Kidney epithelial cell (primary cell): ENCODE measurements at regions not wholly inside any gene's neighbourhood (a gene's known extent, or its start where the extent isn't known, plus 50 kb on each side); places are given as distances from the start of the nearest gene placed in this dataset.

Source experiments
- DNase-seq: peaks from one replicate; pipeline ENCODE4 v3.0.0-alpha.2; 2010; ENCODE audit warnings: low read depth
- H3K27me3 ChIP-seq: 2 replicates; pipeline ENCODE4 v1.6.0; 2011; ENCODE audit warnings: low read length; ENCODE audit not compliant: control insufficient read depth, insufficient read depth
- H3K36me3 ChIP-seq: 2 replicates; pipeline ENCODE4 v1.5.1; 2011; ENCODE audit warnings: low read length; ENCODE audit not compliant: control insufficient read depth, insufficient read depth
- H3K4me3 ChIP-seq: 2 replicates; pipeline ENCODE4 v1.5.1; 2011; ENCODE audit warnings: low read depth, mild to moderate bottlenecking, control low read depth, low read length
- TF ChIP-seq, protein P1 (sequence below): IDR thresholded peaks from 2 replicates; pipeline ENCODE4 v1.5.1; 2011; ENCODE audit warnings: mild to moderate bottlenecking, moderate library complexity, low read length, control low read depth, inconsistent platforms; ENCODE audit not compliant: insufficient read depth, poor library complexity, severe bottlenecking

DNA sequence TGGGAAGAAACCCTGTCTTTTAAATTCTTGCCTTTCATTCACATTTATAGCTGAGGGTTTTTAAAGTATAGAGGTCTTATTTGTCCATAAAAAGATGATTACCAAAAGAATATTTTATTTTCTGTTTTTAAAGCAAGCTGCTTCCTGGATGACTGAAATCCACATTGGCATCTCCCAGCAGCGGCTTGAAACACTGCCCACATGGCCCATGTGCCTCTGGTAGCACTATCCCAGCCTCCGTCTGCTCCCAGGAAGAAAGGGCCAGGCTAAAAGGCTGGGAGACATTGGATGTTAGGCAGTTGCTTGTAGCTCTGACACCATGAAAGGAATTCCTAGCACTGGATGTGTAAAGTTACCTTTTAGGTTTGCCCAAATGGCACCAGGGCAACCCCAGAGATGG is 169.9 kb upstream of the CACNA1E start:
- no peak overlapping the region for H3K4me3 ChIP-seq
- no peaks in the 10 kb centered on the region for H3K36me3 ChIP-seq
- no peak for DNase-seq
- TF ChIP-seq, protein P1, sequence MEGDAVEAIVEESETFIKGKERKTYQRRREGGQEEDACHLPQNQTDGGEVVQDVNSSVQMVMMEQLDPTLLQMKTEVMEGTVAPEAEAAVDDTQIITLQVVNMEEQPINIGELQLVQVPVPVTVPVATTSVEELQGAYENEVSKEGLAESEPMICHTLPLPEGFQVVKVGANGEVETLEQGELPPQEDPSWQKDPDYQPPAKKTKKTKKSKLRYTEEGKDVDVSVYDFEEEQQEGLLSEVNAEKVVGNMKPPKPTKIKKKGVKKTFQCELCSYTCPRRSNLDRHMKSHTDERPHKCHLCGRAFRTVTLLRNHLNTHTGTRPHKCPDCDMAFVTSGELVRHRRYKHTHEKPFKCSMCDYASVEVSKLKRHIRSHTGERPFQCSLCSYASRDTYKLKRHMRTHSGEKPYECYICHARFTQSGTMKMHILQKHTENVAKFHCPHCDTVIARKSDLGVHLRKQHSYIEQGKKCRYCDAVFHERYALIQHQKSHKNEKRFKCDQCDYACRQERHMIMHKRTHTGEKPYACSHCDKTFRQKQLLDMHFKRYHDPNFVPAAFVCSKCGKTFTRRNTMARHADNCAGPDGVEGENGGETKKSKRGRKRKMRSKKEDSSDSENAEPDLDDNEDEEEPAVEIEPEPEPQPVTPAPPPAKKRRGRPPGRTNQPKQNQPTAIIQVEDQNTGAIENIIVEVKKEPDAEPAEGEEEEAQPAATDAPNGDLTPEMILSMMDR, result no peak
- H3K27me3 ChIP-seq, result peaks cover 28% of the 10 kb centered on the region

DNA sequence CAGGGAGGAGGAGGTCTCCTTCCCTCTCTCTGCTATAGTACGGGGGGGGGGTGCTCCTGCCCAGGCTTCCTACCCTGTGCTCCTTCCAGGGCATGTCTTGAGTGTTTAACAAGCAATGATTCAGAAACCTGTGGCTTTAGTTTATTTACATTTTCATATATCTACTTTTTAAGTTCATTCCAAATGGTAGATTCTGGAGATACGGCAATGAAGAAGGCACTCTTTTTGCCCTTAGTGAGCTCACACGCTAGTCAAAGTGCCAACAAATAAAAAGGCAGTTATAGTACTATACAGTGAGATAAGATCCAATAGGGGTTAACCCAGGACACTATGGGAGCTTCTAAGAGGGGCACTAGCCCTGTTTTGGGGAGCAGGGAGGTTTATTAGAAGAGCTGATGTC is 169.3 kb upstream of the CACNA1E start:
- DNase-seq, result no peak
- TF ChIP-seq, protein P1, result no peak

DNA sequence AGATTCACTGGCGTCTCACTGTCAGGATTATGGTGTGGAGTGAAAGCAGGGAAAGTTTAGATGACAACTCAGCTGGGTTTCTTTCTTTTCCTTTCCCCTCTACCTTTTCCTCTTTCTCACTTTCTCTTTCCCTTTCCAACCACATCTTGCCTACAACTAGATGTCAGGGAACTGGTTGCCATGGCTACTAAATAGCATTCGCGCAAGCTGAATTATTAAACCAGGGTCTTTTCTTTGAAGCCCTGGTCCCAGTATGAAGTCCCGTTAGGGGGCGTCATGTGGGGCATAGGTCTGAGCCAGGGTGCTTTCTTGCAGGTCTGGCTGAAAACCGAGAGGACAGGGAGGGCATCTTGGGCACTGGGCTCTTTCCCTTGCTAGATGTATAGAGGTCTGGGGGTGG is 168.4 kb upstream of the CACNA1E start:
- H3K4me3 ChIP-seq, result no peak overlapping the region
- no peaks in the 10 kb centered on the region for H3K36me3 ChIP-seq
- DNase-seq, result no peak
- H3K27me3 ChIP-seq, result peaks cover 36% of the 10 kb centered on the region
- TF ChIP-seq, protein P1, result no peak

More for the DNA sequence above, 169.3 kb upstream of the CACNA1E start:
- H3K4me3 ChIP-seq, result no peak overlapping the region
- H3K27me3 ChIP-seq, result peaks cover 33% of the 10 kb centered on the region
- no peaks in the 10 kb centered on the region for H3K36me3 ChIP-seq

DNA sequence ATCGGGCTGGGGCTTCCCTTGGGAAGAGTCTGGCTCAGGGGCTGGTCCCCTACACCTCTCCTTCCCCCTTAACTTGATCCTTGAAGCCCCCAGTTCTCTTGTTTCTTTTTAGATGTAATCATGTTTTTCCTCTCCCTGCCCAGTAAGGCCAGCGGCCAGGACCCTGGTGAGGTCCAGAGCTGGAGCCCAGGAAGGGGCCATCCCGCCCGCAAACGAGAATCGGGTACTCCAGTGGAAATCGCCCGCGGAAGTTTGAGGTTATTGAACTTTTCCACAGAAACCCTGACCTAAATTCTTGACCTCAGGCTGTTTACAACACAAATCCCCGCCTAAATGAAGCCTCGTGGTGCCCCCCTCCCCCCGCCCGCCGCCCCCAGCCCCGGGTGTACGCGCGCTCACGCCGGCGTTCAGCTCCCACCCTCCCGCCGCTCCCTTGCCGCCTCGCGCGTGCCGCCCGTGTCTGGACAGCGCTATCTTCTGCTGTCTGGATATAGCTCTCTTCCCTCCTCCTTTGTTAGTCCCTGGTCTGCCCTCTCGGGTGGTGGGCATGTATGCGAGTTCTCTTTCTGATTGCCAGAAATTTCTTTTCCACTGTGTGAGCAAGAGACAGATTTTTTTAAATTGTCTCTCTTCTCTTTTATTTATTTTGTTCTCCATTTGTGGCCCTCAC is 165.9 kb upstream of the CACNA1E start:
- Histone ChIP-seq H3K4me3 (no peak overlapping the region), H3K36me3 (no peaks in the 10 kb centered on the region), H3K27me3 (peaks cover 39% of the 10 kb centered on the region)
- TF ChIP-seq, protein P1, result no peak
- DNase-seq, result no peak

DNA sequence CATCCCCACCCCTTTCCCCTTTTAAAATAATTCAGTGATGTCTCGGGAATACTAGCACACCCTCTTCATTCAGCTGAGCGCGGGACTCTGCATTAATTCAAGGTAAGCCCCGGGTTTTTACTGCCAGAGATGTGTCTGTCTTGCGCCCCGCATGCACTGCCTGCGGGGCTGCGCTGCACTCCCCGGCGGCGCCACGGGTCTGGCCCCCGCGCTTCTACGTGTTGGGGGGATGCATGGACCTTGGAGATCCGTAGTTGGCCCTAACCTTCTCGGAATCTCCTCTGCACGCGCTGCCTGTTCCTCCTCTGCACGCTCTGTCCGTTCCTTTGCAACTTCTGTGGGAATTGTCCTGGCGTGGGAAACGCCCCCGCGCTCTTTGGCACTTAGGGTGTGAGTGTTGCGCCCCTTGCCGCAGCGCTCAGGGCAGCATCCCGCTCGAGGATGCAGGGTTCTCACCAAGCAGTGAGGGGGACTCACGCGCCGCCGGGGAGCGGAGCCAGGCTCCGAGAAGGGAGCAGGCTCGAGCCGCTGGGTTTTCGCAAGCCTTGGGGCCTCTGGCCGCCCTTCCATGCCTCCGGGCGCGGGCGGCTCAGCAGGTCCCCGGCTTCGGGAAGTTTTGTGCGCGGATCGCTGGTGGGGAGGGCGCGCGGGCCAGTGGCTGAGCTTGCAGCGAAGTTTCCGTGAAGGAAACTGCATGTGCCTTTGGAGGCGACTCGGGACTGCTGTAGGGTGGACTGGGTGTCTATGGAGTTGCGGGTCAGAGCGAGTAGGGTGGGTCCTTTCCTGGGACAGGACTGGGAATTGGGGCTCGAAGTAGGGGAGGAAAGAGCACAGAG is 165.1 kb upstream of the CACNA1E start:
- TF ChIP-seq, protein P1, result no peak
- DNase-seq, result no peak
- H3K27me3 ChIP-seq, result peaks cover 39% of the 10 kb centered on the region
- no peak overlapping the region for H3K4me3 ChIP-seq
- H3K36me3 ChIP-seq, result no peaks in the 10 kb centered on the region
